HG03097 (cell line): ENCODE measurements at regions not wholly inside any gene's neighbourhood (a gene's known extent, or its start where the extent isn't known, plus 50 kb on each side); places are given as distances from the start of the nearest gene placed in this dataset.
"Not testable (repeated sequence)": the region's sequence is repeated elsewhere in the genome, so short reads cannot be mapped to it uniquely, and the experiment has no call there.

Source experiments
- ATAC-seq: cut with Tn5 transposase; IDR thresholded peaks from one replicate; pipeline ENCODE4 v1.9.1; 2021; ENCODE audit not compliant: unreplicated experiment, low FRiP score

DNA sequence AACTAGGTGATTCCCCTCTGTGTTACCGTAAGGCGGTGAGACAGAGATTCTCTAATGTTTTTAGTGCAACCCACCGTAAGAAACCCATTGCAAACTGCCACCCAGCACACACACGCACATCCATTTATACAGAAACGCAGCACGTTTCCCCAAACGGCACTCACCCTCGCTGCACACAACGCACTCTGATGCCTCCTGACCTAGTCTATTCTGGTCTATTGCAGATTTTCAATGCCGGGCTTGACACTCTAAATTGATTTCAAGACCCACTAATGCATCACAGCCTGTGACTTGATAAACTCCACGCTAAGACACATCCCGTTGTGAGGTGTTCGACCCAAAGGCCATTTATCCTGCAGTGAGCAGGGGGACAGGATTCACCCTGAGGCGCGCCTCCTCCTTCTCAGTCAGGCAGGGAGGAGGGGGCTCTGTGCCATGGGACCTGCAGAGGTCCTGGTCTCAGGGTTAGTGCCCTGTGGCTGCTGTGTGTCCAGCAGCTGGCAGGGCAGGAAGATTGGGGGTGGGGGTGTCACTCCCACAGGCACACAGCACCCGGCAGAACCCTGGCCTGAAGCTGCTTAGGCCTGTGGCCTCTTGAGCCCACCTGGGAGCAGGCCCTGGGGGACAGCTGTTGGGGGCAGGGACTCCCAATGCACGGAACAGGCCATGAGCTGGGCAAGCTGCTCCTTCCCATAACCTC, 335.6 kb downstream of the PREX1 start:
- no peak for ATAC-seq

DNA sequence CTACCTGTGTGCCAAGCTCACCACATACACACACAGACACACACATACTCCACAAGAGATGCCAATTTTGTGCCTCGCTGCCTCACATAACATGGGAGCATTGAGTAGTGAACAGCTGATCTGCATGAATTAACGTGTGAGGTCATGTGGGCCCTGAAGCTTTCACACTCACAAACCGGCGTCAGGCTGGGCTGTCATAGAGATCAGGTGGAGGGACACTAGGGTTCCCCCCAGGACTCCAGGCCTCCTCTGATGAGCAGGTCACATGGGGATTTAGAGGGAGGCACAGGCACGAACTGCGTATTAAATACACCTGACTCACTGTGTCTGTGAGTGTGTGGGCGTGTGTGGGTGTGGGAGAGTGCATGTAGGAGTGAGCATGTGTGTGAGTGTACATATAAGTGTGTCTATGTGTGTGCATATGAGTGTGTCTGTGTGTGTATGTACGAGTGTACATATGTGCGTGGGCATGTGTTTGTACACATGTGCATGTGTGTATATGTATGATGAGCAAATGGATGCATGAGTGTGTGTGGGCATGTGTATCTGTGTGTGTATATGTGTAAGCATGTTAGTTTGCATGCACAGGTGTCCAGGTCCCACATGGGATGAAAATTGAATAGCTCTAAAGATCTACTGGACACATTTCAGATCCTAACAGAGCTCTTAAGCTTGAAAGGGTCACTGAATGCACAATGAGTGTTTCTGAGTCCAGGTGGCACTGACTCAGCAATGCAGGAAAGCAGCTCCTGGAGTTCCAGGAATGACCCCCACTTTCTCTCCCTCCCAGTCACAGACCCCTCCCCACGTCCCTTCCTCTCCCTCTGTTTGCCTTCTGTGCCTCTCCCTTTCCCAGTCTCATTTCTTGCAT, 336.6 kb downstream of the PREX1 start:
- ATAC-seq: no peak

DNA sequence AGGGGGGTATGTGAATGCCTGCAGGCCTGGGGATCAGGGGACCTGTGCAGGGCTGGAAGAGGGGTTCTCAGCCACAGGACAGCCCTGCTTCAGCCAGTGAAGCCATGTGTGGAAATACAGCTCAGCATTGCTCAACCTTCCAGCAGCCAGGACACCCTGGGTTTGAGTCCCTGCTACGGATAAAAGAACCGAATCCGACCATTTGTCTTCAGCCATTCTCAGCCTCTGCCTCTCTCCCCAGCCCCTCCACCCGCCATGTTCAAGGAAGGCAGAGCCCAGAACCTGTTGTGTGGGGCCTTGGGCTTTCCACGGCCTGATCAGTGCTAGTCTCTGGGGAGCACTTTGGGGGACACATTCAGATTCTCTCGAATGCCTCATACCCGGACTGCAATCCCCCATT, 337.5 kb downstream of the PREX1 start:
- not testable (repeated sequence) for ATAC-seq

DNA sequence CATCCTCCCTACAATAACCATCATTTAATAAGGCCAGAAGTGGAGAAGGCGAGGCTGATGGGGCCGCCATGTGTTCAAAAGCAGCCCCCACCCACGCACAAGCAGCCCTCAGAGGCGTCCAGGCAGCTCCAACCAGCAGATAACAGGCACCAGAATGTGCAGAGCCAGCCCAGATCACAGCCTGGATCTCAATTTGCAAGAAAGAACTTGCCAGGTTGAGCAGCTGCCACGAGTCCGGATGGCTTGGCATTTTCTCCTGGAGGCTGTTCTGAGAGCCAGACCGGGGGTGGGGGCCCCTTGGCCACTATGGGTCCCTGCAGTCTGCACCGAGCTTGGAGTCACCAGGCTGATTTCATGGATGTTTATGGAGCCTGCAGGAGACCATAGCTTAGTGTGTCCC, 338.1 kb downstream of the PREX1 start:
- ATAC-seq: no peak

DNA sequence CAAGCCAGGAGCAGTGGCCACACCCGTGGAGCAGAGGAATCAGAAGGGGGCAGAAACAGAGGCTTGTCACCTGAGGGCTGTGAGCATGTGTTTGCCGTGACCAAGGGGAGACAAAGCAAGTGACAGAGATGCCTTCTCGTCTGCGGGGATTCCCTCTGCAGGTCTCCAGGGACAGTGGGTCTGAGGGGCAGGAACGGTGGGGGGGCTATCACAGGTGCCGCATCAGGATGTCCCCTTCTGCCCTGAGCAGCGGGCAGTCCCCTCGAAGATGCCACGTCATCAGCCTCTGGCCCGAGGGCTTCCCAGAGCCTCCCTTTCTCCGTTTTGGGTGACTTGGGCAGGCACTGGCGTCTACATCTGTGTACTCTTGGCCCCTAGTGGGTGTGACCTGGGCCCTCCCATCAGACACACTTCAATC, 338.7 kb downstream of the PREX1 start:
- ATAC-seq: no peak

DNA sequence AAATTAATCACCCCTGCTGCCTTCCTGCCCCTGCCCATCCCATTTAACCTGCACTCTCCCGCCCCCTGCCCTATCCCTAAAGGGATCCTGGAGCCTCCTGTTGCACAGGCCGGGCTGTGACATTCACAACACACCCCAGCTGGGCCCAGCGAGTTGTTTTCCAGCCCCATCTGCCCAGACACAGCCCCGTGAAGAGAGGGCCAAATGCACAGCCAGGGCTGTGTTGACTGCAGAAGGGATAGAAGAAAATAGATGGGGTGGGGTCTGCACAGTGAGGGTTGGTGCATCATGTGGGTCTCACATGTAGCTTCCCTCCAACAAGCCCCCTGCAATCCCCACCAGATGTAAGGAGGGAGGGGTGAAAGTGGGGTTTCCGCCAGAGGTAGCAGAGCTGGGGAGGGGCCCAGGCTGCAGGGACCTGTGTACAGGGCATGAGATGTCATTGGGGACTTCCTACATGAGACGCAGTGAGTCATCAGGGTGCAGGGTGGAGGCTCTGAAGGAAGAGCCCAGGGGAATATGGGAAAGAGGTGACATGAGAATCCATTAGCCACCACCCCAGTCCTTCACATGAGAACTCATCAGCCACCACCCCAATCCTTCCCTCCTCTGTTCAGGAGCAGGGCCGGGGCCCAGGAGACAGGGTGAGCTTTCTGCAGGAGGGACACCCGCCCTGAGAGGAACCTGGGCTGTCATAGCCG, 339.3 kb downstream of the PREX1 start:
- not testable (repeated sequence) for ATAC-seq

DNA sequence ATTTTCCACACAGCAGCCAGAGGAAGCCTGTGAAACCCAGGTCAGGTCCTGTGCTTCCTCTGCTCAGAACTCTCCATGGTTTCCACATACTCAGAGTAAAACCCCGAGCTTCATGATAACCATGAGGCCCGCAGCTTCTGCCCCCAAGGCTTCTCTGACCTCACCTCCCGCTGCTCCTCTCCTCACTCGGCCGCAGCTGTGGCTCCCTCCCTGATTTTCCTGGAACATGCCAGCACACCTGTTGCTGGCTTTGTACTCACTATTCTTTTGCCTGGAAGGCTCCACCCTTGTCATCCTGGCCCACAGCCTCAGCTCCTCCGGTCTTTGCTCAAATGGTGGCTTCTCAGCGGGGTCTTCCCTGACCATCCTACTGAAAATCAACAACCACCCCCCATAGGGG, 341.7 kb downstream of the PREX1 start:
- ATAC-seq: no peak

DNA sequence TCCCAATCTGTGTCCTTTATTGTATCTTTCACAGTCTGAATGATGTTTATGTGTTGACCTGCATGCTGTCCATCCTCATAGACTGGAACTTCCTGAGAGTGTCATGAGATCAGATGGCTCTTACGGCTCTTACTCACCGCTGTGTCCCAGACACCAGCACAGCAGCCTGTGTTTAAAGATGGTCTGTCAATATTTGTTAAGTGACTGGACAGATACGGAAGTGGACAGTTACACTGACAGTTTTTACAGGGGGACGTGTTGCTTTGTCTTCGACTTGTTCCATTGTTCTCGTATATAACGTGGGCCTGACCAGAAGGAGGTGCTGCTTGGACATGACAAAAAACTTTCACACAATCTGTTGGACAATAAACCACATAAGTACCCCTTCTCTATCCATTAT, 342.6 kb downstream of the PREX1 start:
- ATAC-seq: not testable (repeated sequence)

DNA sequence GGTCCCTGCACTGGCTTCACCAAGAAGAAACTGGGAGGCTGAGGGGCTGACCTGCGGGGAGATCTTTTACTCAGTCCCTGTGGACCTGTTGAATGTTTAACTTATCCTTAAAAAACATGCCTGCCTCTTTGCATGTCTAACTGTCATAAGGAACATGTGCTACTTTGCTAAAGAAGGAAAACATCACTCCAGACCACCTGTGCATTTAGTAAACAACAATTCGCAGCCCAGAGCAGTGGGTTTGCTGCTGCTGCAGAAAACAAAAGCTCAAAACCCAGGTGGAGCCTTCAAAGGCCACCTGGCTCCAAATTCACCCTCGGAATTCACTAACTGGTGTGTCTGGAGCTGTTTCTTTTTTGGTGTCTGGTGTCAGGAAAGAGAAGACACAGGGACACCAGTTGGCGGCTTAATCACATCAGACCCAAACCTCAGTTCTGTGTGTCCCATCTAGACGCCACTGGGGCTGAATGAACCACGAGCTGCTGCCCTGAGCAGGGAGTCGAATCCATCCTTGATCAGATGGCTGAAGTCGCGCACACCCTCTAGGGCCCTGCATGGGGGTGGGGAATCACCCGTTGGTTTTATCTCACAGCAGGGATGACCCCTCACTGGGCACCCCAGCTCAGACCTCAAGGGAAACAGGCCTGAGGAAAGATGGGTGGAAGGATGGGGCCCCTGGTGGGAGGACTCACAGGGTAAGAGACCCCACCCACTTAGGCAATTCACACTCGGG, 344.3 kb downstream of the PREX1 start:
- ATAC-seq: no peak

DNA sequence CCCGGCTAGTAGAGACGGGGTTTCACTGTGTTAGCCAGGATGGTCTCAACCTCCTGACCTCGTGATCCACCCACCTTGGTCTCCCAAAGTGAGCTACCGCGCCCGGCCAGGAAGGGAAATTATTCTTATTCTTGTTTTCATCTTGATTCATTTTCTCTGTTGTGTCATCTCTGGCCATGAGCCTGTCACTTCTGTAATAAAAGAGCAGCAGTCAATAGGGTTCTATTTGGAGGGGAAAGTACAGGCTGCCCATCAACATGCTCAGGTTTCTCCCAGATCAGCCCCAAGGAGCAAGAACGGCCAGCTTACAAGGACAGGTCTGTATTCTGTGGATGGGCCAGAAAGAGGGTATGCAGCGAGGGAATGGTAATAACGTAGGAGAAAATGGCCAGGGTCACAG, 345.0 kb downstream of the PREX1 start:
- ATAC-seq: no peak

DNA sequence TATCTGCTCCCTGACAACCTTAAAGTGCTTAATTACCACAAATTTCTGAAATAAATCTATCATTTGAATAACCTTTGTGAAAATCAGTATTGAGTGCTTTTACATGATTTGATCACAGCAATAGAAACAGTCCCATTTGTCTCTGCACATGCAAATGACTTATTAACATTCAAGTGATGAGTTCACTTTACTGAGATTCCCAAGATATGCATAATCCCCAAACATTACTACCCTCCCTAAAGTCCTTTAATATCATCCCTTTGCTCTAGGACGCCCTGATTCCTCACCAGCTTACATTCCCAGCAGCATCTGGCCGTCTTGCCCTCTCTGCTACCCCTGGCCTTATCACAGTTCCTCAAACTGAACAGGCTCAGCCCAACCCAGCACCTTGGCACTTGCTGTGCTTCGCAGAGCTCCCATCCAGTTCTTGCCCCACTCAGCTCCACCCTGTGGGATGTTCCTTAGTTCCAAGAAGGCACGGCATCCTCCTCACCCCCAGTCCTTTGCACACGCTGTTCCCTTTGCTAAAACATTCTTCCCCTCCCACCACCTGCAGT, 347.5 kb downstream of the PREX1 start:
- no peak for ATAC-seq

DNA sequence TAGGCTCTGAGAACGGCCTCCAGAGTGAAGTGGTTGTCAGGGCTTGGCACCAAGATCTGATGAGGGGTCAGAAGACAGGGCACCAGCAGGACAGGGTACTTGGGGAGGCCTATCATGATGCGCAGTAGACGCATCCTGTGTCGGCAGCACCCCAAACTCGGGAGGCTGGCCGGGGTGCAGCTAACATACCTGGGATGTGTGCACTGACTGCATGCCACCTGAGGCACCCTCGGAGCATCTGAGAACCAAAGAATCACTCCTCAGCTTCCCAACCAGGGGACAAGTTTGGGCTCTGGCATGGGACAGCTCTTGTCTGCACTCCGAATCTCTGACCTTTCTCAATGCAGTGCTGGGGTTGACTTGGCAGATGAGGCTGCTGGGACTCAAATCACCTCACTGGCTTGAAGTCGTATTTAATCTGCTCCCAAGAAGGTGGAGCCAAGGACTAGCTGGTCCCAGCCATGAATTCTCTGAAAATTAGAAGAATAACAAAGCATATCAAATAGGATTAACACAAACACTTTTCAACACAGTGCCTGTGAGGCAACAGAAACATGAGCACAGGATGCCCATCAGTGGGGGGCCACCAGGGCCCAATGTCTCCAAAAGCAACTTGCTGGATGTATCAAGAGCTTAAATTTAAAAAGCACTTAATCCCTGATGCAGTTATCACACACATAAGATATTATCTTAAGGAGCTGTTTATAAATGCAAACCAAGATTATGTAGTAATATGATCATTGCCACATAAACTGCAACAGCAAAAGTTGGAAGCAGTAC, 348.8 kb downstream of the PREX1 start:
- ATAC-seq: no peak

DNA sequence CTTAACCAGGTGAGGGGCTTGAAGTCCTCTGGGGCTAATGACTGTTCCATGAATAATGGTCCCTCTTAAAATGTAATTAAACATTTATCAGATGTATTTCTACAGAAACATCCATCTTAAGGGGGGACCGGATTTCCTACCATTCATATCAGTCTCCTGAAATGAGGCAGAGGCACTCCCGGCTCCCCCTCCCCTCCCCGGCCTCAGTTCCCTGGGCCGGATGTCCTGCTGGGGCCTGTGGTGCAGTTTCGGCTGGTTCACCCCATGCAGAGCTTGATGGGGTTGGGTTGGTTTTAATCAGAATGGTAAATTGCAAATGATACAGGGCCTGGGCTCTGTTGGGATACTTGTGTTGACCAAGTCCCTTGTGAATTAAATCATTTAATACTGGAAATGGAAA, 349.4 kb downstream of the PREX1 start:
- ATAC-seq: no peak

DNA sequence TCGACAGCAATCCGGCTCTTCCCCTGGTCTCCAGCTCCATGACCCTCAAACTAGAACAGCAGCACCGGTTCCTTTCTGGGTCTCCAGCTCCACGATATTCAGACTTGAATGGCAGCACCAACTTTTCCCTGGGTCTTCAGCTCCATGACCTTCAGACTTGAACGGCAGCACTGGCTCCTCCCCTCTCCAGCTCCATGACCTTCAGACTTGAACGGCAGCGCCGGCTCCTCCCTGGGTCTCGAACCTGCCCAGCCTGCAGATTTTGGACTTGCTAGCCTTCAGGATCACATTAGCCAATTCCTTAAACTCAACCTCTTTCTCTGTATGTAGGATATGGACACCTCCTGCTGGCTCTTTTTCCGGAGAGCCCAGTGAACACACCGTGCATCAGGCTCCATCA, 350.9 kb downstream of the PREX1 start:
- no peak for ATAC-seq

DNA sequence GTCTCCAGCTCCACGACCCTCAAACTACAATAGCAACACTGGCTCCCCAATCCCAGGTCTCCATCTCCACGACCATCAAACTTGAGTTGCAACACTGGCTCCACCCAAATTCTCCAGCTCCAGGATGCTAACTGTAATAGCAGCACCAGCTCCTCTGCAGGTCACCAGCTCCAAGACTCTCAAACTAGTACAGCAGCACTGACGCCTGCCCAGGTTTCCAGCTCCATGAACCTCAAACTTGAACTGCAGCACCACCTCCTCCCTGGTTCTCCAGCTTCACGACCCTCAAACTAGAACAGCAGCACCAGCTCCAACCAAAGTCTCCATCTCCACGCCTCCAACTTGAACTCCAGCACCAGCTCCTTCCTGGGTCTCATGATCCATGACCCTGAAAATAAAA, 353.8 kb downstream of the PREX1 start:
- ATAC-seq: no peak

DNA sequence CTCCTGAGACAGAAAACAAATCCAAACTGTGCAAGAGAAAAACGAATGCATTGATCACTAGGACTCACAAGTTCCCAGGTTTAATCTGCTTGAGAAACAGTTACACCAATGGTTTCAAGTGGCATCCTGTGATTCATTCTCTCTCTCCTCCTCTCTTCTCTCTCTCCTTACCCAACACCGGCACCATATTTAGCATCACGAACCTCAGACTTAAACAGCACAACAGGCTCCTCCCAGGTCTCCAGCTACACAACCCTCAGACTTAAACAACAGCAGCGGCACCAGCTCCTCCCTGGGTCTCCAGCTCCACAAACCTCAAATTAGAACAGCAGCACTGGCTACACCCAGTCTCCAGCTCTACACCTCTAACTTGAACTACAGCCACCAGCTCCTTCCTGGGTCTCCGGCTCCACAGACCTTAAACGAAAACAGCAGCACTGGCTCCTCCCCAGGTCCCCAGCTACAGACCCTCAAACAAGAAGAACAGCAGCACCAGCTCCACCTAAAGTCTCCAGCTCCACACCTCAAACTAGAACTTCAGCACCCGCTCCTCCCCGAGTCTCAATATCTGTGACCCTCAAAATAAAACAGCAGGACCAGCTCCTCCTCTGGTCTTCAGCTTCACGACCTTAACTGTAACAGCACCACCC, 355.9 kb downstream of the PREX1 start:
- ATAC-seq: no peak

DNA sequence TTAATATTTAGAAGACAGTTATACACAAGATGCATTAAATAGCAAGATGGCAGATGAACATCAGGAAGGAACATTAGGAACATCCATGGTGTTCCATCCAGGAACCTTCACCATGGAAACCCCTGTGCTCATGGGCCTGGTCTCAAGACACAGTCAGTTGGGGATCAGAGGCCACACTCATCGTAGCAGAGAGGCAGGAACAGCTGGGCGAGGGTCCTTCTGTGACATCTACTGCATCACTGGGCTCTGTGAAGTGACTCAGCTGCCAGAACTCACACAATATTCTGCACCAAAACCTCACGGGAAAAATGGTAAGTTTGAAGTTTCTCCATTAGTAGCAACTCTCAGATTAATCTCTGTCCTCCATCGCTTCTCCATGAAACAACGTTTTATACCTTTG, 356.6 kb downstream of the PREX1 start:
- ATAC-seq: no peak

DNA sequence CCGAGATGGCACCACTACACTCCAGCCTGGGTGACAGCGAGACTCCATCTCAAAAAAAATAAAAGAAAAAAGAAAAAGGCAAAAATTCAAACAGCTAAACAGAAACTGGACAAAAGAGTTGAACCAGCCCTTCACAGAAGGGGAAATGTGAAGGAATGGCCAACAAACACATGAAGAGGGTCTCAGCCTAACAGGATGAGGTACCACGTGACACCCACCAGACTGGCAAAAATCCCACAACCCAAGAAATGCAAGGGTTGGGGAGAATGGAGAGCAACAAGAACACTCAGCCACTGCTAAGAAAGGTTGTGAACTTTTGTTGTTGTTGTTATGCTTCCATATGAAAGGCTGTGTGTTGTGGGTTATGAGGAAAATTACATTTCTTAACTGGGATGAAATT, 357.7 kb downstream of the PREX1 start:
- ATAC-seq: no peak

DNA sequence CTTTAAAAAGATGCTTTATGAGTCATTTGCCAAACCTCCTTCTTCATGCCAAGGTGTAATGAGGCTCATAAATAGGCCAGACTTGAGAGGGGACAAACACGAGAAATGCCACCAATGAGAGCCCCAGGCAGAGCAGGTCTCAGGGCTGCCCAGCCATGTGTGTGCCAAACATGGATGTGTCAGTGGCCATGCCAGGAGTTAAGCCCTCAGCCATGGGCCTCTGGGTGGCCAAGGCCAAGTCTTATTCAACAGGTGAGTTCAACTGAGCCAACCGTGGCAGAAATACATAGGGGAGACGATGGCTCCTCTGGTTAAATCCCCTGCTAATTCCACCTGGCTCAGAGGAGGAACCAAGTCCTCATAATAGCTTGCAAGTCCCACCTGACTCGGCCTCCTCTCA, 358.8 kb downstream of the PREX1 start:
- no peak for ATAC-seq
